GM19025 (cell line): ENCODE measurements at regions not wholly inside any gene's neighbourhood (a gene's known extent, or its start where the extent isn't known, plus 50 kb on each side); places are given as distances from the start of the nearest gene placed in this dataset.

Experiments
- ATAC-seq: cut with Tn5 transposase; IDR thresholded peaks from one replicate; pipeline ENCODE4 v1.9.1; 2021; ENCODE audit warnings: mild to moderate bottlenecking, low read depth, moderate library complexity; ENCODE audit not compliant: unreplicated experiment

GRCh38 chr5:81914696-81915095, 57.1 kb upstream of the ATG10 start:
- no peak for ATAC-seq

GRCh38 chr5:81912933-81913332, 58.9 kb upstream of the ATG10 start:
- no peak for ATAC-seq

GRCh38 chr5:81909677-81910076, 62.1 kb upstream of the ATG10 start:
- ATAC-seq = no peak

GRCh38 chr5:81908771-81909170, 63.1 kb upstream of the ATG10 start:
- no peak for ATAC-seq

GRCh38 chr5:81908044-81908443, 63.8 kb upstream of the ATG10 start:
- ATAC-seq = no peak

- ATAC-seq = no peak
Observed at GRCh38 chr5:81907012-81907635, 64.7 kb upstream of the ATG10 start.

- no peak for ATAC-seq
Observed at GRCh38 chr5:81906086-81906485, 65.7 kb upstream of the ATG10 start.

- no peak for ATAC-seq
Observed at GRCh38 chr5:81904861-81905260, 67.0 kb upstream of the ATG10 start.

GRCh38 chr5:81904166-81904565, 67.7 kb upstream of the ATG10 start:
- ATAC-seq = no peak

GRCh38 chr5:81901586-81901985, 70.2 kb upstream of the ATG10 start:
- ATAC-seq = no peak

- ATAC-seq = no peak
Observed at GRCh38 chr5:81899123-81899522, 72.7 kb upstream of the ATG10 start.

- ATAC-seq = no peak
Observed at GRCh38 chr5:81898403-81898802, 73.4 kb upstream of the ATG10 start.

- ATAC-seq = no peak
Observed at GRCh38 chr5:81896764-81897163, 75.1 kb upstream of the ATG10 start.

- no peak for ATAC-seq
Observed at GRCh38 chr5:81895307-81895706, 76.5 kb upstream of the ATG10 start.

- ATAC-seq = no peak
Observed at GRCh38 chr5:81893961-81894360, 77.9 kb upstream of the ATG10 start.

GRCh38 chr5:81884871-81885270, 87.0 kb upstream of the ATG10 start:
- ATAC-seq = no peak

GRCh38 chr5:81883371-81883770, 88.5 kb upstream of the ATG10 start:
- ATAC-seq = no peak

GRCh38 chr5:81881595-81881994, 90.2 kb upstream of the ATG10 start:
- ATAC-seq = no peak

GRCh38 chr5:81879936-81880335, 91.9 kb upstream of the ATG10 start:
- ATAC-seq = no peak

GRCh38 chr5:81878333-81878732, 93.5 kb upstream of the ATG10 start:
- ATAC-seq = no peak

- ATAC-seq = no peak
Observed at GRCh38 chr5:81866994-81867393, 104.8 kb upstream of the ATG10 start.

- no peak for ATAC-seq
Observed at GRCh38 chr5:81860778-81861177, 109.9 kb upstream of the SSBP2 start.

- ATAC-seq = no peak
Observed at GRCh38 chr5:81859624-81860023, 108.7 kb upstream of the SSBP2 start.
